Transverse colon (tissue), 4 donors: ENCODE measurements at regions not wholly inside any gene's neighbourhood (a gene's known extent, or its start where the extent isn't known, plus 50 kb on each side); places are given as distances from the start of the nearest gene placed in this dataset.

Source experiments
- DNase-seq: peaks from one replicate; pipeline ENCODE4 v3.0.0-alpha.2; 2019
- H3K27ac ChIP-seq, 4 donors: fragments of 200-600 bp; sonication (generic); 2 replicates each; pipeline ENCODE4 v1.5.1; 2016 to 2018; ENCODE audit warnings: inconsistent platforms in 4 of 4
- H3K27me3 ChIP-seq: fragments of 200-600 bp; sonication (generic); 2 replicates; pipeline ENCODE4 v1.5.1; 2017; ENCODE audit warnings: inconsistent platforms
- H3K36me3 ChIP-seq, 4 donors: fragments of 200-600 bp; sonication (generic); 2 replicates each; pipeline ENCODE4 v1.5.1; 2017 to 2019; ENCODE audit warnings: inconsistent platforms in 4 of 4
- H3K4me1 ChIP-seq, 4 donors: fragments of 200-600 bp; sonication (generic); 2 replicates each; pipeline ENCODE4 v1.5.1; 2017 to 2020; ENCODE audit warnings: inconsistent platforms in 4 of 4
- H3K4me3 ChIP-seq, 4 donors: fragments of 200-600 bp; sonication (generic); 1 replicate in 1 of 4; 2 replicates in 3 of 4; pipeline versions ENCODE4 v1.5.1 to v1.6.1; 2017 to 2019; ENCODE audit warnings: inconsistent platforms in 4 of 4
- H3K9me3 ChIP-seq, 2 donors: fragments of 200-600 bp; sonication (generic); 2 replicates each; pipeline ENCODE4 v1.5.1; 2017 to 2019; ENCODE audit warnings: inconsistent platforms in 2 of 2
- CTCF ChIP-seq, 5 experiments: fragments of 200-600 bp in 3 of 5; fragments of 450-650 bp in 2 of 5; sonication (generic) in 3 of 5; IDR thresholded peaks; 1 replicate in 2 of 5; 2 replicates in 3 of 5; pipeline ENCODE4 v1.5.1; 2016 to 2017; ENCODE audit warnings: antibody characterized with exemption in 5 of 5, inconsistent platforms in 3 of 5, mild to moderate bottlenecking in 2 of 5, moderate library complexity in 1 of 5
- EP300 ChIP-seq: sonication (generic); formaldehyde crosslinking; IDR thresholded peaks from one replicate; pipeline ENCODE4 v1.6.1; 2017; ENCODE audit warnings: antibody characterized with exemption, low read depth
- POLR2A ChIP-seq: fragments of 450-650 bp; IDR thresholded peaks from one replicate; pipeline ENCODE4 v1.6.1; 2016; ENCODE audit warnings: antibody characterized with exemption, mild to moderate bottlenecking, moderate library complexity
- POLR2AphosphoS5 ChIP-seq, 3 donors: sonication (generic); formaldehyde crosslinking; IDR thresholded peaks; one replicate each; pipeline ENCODE4 v1.6.1; 2016; ENCODE audit warnings: antibody characterized with exemption in 3 of 3
- WGBS, 2 donors: methylation state at CpG; one replicate each; pipeline ENCODE4 v1.1.5; 2018; ENCODE audit warnings: low coverage in 1 of 2; 5-methylcytosine and 5-hydroxymethylcytosine counted together
- in situ Hi-C, 4 donors: fragments of 200-750 bp; cut with MboI; loops; one replicate each; pipeline versions ENCODE4 v1.15.0 to v1.15.1; 2017; ENCODE audit warnings: low sequenced_read_pairs in 3 of 4, low pct_ligation_motif_present in 1 of 4, low pct_unique_long_range_greater_than_20kb in 1 of 4
- intact Hi-C: fragments of 100-400 bp; cut with DNase I; formaldehyde crosslinking; loops from one replicate; pipeline ENCODE4 v1.15.1; 2023; ENCODE audit warnings: low total_unique reads

- H3K4me1 ChIP-seq: peaks cover 0 to 33% (median 12%) of the 10 kb centered on the region in 4 donors
- H3K9me3 ChIP-seq: no peaks in the 10 kb centered on the region
- H3K27ac ChIP-seq: no peak overlapping the region
- TF ChIP-seq POLR2AphosphoS5 (IDR thresholded peaks at IDR 0.05) (no peak), EP300 (no peak), POLR2A (no peak), CTCF (IDR thresholded peaks at IDR 0.05) (no peak)
- in situ Hi-C loops (no loop called here), intact Hi-C loops (no loop called here)
- WGBS, 2 donors: 85% methylated on average over 7 of the region's 7 CpGs; no CpG with 5 or more reads in 1 of the 2 donors
- no peaks in the 10 kb centered on the region for H3K36me3 ChIP-seq
- H3K27me3 ChIP-seq: no peaks in the 10 kb centered on the region
- H3K4me3 ChIP-seq: no peak overlapping the region
- DNase-seq: no peak
Observed at GRCh38 chr14:101289911-101290310, 271.4 kb upstream of the DIO3 start.

- no peak for DNase-seq
- WGBS, 2 donors: 30 to 93% methylated on average over 2 to 6 of the region's 6 CpGs
- peaks cover 0 to 33% (median 12%) of the 10 kb centered on the region in 4 donors for H3K4me1 ChIP-seq
- no peak overlapping the region for H3K4me3 ChIP-seq
- no peaks in the 10 kb centered on the region for H3K27me3 ChIP-seq
- H3K36me3 ChIP-seq: no peaks in the 10 kb centered on the region
- intact Hi-C loops (no loop called here), in situ Hi-C loops (no loop called here)
- H3K9me3 ChIP-seq: peaks cover 0 to 4% of the 10 kb centered on the region in 2 donors
- TF ChIP-seq EP300 (no peak), POLR2AphosphoS5 (IDR thresholded peaks at IDR 0.05) (no peak), CTCF (IDR thresholded peaks at IDR 0.05) (no peak), POLR2A (no peak)
- H3K27ac ChIP-seq: no peak overlapping the region
Observed at GRCh38 chr14:101290611-101291010, 270.7 kb upstream of the DIO3 start.

GRCh38 chr14:101291390-101291789, 269.9 kb upstream of the DIO3 start:
- no peaks in the 10 kb centered on the region for H3K27me3 ChIP-seq
- no peak for TF ChIP-seq CTCF (IDR thresholded peaks at IDR 0.05)
- TF ChIP-seq POLR2A: no peak
- TF ChIP-seq POLR2AphosphoS5 (IDR thresholded peaks at IDR 0.05): no peak
- no peak for TF ChIP-seq EP300
- H3K36me3 ChIP-seq: no peaks in the 10 kb centered on the region
- intact Hi-C loops (no loop called here), in situ Hi-C loops (no loop called here)
- H3K4me1 ChIP-seq: peaks cover 0 to 33% (median 12%) of the 10 kb centered on the region in 4 donors
- 81% methylated on average over 3 of the region's 3 CpGs; no CpG with 5 or more reads in 1 of the 2 donors for WGBS, 2 donors
- H3K9me3 ChIP-seq: peaks cover 3 to 6% of the 10 kb centered on the region in 2 donors
- H3K4me3 ChIP-seq: no peak overlapping the region
- H3K27ac ChIP-seq: no peak overlapping the region
- DNase-seq: no peak

GRCh38 chr14:101292448-101292847, 268.8 kb upstream of the DIO3 start:
- Histone ChIP-seq H3K4me1 (peaks cover 0 to 33% (median 12%) of the 10 kb centered on the region in 4 donors), H3K36me3 (no peaks in the 10 kb centered on the region), H3K9me3 (peaks cover 9 to 16% of the 10 kb centered on the region in 2 donors), H3K27me3 (no peaks in the 10 kb centered on the region), H3K27ac (no peak overlapping the region), H3K4me3 (no peak overlapping the region)
- in situ Hi-C loops: no loop called here
- intact Hi-C loops: no loop called here
- DNase-seq: no peak
- TF ChIP-seq EP300: no peak
- TF ChIP-seq POLR2A: no peak
- no peak for TF ChIP-seq POLR2AphosphoS5 (IDR thresholded peaks at IDR 0.05)
- no peak for TF ChIP-seq CTCF (IDR thresholded peaks at IDR 0.05)
- WGBS, 2 donors: 24 to 33% methylated on average over 5 of the region's 5 CpGs
